Naive thymus-derived CD4-positive, alpha-beta T cell (primary cell): ENCODE measurements at regions not wholly inside any gene's neighbourhood (a gene's known extent, or its start where the extent isn't known, plus 50 kb on each side); places are given as distances from the start of the nearest gene placed in this dataset.

Experiments
- ATAC-seq: fragments of 150-1000 bp; cut with Tn5 transposase; 2 replicates; pipeline ENCODE4 v1.10.0; 2021; ENCODE audit warnings: mild to moderate bottlenecking, moderate library complexity
- CTCF ChIA-PET: fragments of 350-600 bp; sonication (Branson Sonifier 250); formaldehyde crosslinking; loops from one replicate; lab custom pipeline; 2021; ENCODE audit warnings: antibody characterized with exemption; lab: Charles Lee
- POLR2A ChIA-PET: fragments of 350-600 bp; sonication (Branson Sonifier 250); formaldehyde crosslinking; loops from one replicate; lab custom pipeline; 2021; ENCODE audit warnings: antibody characterized with exemption, inconsistent platforms; lab: Charles Lee
- DNase-seq, 9 donors: peaks; one replicate each; pipeline versions ENCODE4 v3.0.0 to v3.0.0-alpha.2; 2020 to 2022; ENCODE audit warnings: mixed read lengths in 1 of 9
- H3K27ac ChIP-seq: one replicate; pipeline ENCODE4 v1.7.0; 2013; ENCODE audit warnings: mild to moderate bottlenecking, low read depth, low read length, moderate library complexity
- H3K27me3 ChIP-seq, 2 donors: one replicate each; pipeline ENCODE4 v1.7.0; 2013; ENCODE audit warnings: low read length in 2 of 2, mild to moderate bottlenecking in 2 of 2, moderate library complexity in 2 of 2; ENCODE audit not compliant: control insufficient read depth in 2 of 2, insufficient read depth in 2 of 2
- H3K36me3 ChIP-seq, 3 experiments: 1 replicate in 2 of 3; 2 replicates in 1 of 3; pipeline ENCODE4 v1.7.0; 2013; ENCODE audit warnings: low read length in 3 of 3, mild to moderate bottlenecking in 3 of 3, moderate library complexity in 1 of 3; ENCODE audit not compliant: insufficient read depth in 3 of 3, control insufficient read depth in 2 of 3
- H3K4me1 ChIP-seq, 2 donors: one replicate each; pipeline ENCODE4 v1.7.0; 2013; ENCODE audit warnings: low read length in 2 of 2, mild to moderate bottlenecking in 2 of 2, moderate library complexity in 1 of 2; ENCODE audit not compliant: control insufficient read depth in 2 of 2, insufficient read depth in 2 of 2
- H3K4me3 ChIP-seq: 2 replicates; pipeline ENCODE4 v1.7.0; 2013; ENCODE audit warnings: mild to moderate bottlenecking, low read length
- H3K9me3 ChIP-seq, 3 experiments: 1 replicate in 2 of 3; 2 replicates in 1 of 3; pipeline ENCODE4 v1.7.0; 2013; ENCODE audit warnings: low read length in 3 of 3; ENCODE audit not compliant: control insufficient read depth in 2 of 3
- H3K27ac Mint-ChIP-seq, 9 donors: one replicate each; pipeline ENCODE4 v1.8.0; 2020 to 2022; ENCODE audit warnings: mixed read lengths in 9 of 9, mild to moderate bottlenecking in 8 of 9, moderate library complexity in 5 of 9, inconsistent platforms in 2 of 9
- H3K27me3 Mint-ChIP-seq, 5 donors: one replicate each; pipeline ENCODE4 v1.8.0; 2021 to 2022; ENCODE audit warnings: mixed read lengths in 5 of 5, mild to moderate bottlenecking in 1 of 5
- H3K36me3 Mint-ChIP-seq, 5 donors: one replicate each; pipeline ENCODE4 v1.8.0; 2020 to 2022; ENCODE audit warnings: mixed read lengths in 5 of 5, mild to moderate bottlenecking in 3 of 5, inconsistent platforms in 1 of 5
- H3K4me1 Mint-ChIP-seq, 7 donors: one replicate each; pipeline ENCODE4 v1.8.0; 2020 to 2022; ENCODE audit warnings: mixed read lengths in 7 of 7, mild to moderate bottlenecking in 3 of 7, inconsistent platforms in 1 of 7
- H3K4me3 Mint-ChIP-seq, 10 donors: one replicate each; pipeline ENCODE4 v1.8.0; 2020 to 2022; ENCODE audit warnings: mild to moderate bottlenecking in 10 of 10, mixed read lengths in 10 of 10, moderate library complexity in 6 of 10, inconsistent platforms in 2 of 10
- H3K9me3 Mint-ChIP-seq, 11 donors: one replicate each; pipeline ENCODE4 v1.8.0; 2020 to 2022; ENCODE audit warnings: mixed read lengths in 11 of 11, mild to moderate bottlenecking in 4 of 11, inconsistent platforms in 1 of 11, moderate library complexity in 1 of 11
- intact Hi-C, 2 donors: fragments of 100-400 bp; cut with micrococcal nuclease; formaldehyde crosslinking; loops; one replicate each; pipeline ENCODE4 v1.15.1; 2023

GRCh38 chr6:157762636-157763035 is 60.4 kb upstream of the SNX9 start:
- Histone ChIP-seq H3K36me3 (no peaks in the 10 kb centered on the region), H3K4me3 (no peak overlapping the region), H3K27ac (no peak overlapping the region), H3K27me3 (no peaks in the 10 kb centered on the region), H3K4me1 (peaks cover 27 to 55% of the 10 kb centered on the region in 2 donors), H3K9me3 (no peaks in the 10 kb centered on the region)
- peaks cover 0 to 3% (median 0%) of the 10 kb centered on the region in 11 donors for H3K9me3 Mint-ChIP-seq
- H3K4me3 Mint-ChIP-seq: peak overlapping the region; percentile 22 to 67 (median 48)
- peaks cover 0 to 6% (median 0%) of the 10 kb centered on the region in 5 donors for H3K36me3 Mint-ChIP-seq
- H3K4me1 Mint-ChIP-seq: peaks cover 42 to 89% (median 73%) of the 10 kb centered on the region in 7 donors
- intact Hi-C loops: loop anchor here (1.0 to 10.0 kb wide), 7 partner anchors 18 to 1092 kb away; partner anchors contain the start of gene TMEM242 (in 1 of the 2)
- peak in 5 of 9 donors; percentile 29 to 52 (median 41) for DNase-seq
- H3K27me3 Mint-ChIP-seq: peaks cover 0 to 36% (median 0%) of the 10 kb centered on the region in 5 donors
- H3K27ac Mint-ChIP-seq: peak overlapping the region; percentile 52 to 99 (median 87)
- CTCF ChIA-PET: interaction anchor here (0.7 to 6.6 kb wide), 10 partner anchors 9 to 264 kb away, joined by 3 to 53 read pairs (median 4); no protein-coding TSS in a partner anchor
- POLR2A ChIA-PET: interaction anchor here (0.6 to 1.4 kb wide), 6 partner anchors 90 to 900 kb away, joined by 3 to 5 read pairs (median 4); no protein-coding TSS in a partner anchor
- no peak for ATAC-seq

GRCh38 chr6:157763129-157763903 is 59.7 kb upstream of the SNX9 start:
- DNase-seq (peak in 1 of 9 donors; percentile 54), ATAC-seq (no peak)
- Histone ChIP-seq H3K4me3 (peak overlapping the region; percentile 33), H3K27me3 (no peaks in the 10 kb centered on the region), H3K36me3 (no peaks in the 10 kb centered on the region), H3K27ac (peak overlapping the region; percentile 56), H3K9me3 (no peaks in the 10 kb centered on the region), H3K4me1 (peaks cover 27 to 62% of the 10 kb centered on the region in 2 donors)
- intact Hi-C loops: loop anchor here (1.0 to 10.0 kb wide), 7 partner anchors 17 to 1091 kb away; partner anchors contain the start of gene TMEM242 (in 1 of the 2)
- Mint-ChIP-seq H3K36me3 (peaks cover 0 to 6% (median 0%) of the 10 kb centered on the region in 5 donors), H3K9me3 (peaks cover 0 to 3% (median 0%) of the 10 kb centered on the region in 11 donors), H3K4me3 (peak overlapping the region; percentile 71 to 84 (median 78)), H3K27me3 (peaks cover 0 to 32% (median 0%) of the 10 kb centered on the region in 5 donors), H3K27ac (peak overlapping the region; percentile 90 to 99 (median 96)), H3K4me1 (peaks cover 40 to 89% (median 73%) of the 10 kb centered on the region in 7 donors)
- POLR2A ChIA-PET: interaction anchor here (0.6 to 2.6 kb wide), 13 partner anchors 8 to 126 kb away, joined by 3 to 18 read pairs (median 4); no protein-coding TSS in a partner anchor
- CTCF ChIA-PET: interaction anchor here (0.6 to 6.6 kb wide), 15 partner anchors 7 to 263 kb away, joined by 3 to 53 read pairs (median 3); no protein-coding TSS in a partner anchor

GRCh38 chr6:157763904-157764177 is 59.2 kb upstream of the SNX9 start:
- POLR2A ChIA-PET: interaction anchor here (0.6 to 2.6 kb wide), 12 partner anchors 9 to 125 kb away, joined by 3 to 18 read pairs (median 4); no protein-coding TSS in a partner anchor
- DNase-seq (no peak), ATAC-seq (peak; percentile 0)
- Mint-ChIP-seq H3K9me3 (peaks cover 0 to 4% (median 0%) of the 10 kb centered on the region in 11 donors), H3K27ac (peak overlapping the region; percentile 90 to 99 (median 96)), H3K4me1 (peaks cover 39 to 88% (median 72%) of the 10 kb centered on the region in 7 donors), H3K36me3 (peaks cover 0 to 6% (median 0%) of the 10 kb centered on the region in 5 donors), H3K4me3 (peak overlapping the region; percentile 71 to 84 (median 78)), H3K27me3 (peaks cover 0 to 30% (median 0%) of the 10 kb centered on the region in 5 donors)
- H3K27ac ChIP-seq: peak overlapping the region; percentile 56
- peak overlapping the region; percentile 33 for H3K4me3 ChIP-seq
- intact Hi-C loops: loop anchor here (1.0 to 10.0 kb wide), 20 partner anchors 8 to 1091 kb away; partner anchors contain the start of genes SYNJ2 (in 1 of the 2), TMEM242 (in 1 of the 2) and ZDHHC14 (in 1 of the 2)
- CTCF ChIA-PET: interaction anchor here (0.6 to 6.6 kb wide), 9 partner anchors 8 to 1502 kb away, joined by 3 to 53 read pairs (median 4); no protein-coding TSS in a partner anchor
- H3K9me3 ChIP-seq: no peaks in the 10 kb centered on the region
- no peaks in the 10 kb centered on the region for H3K36me3 ChIP-seq
- peaks cover 27 to 62% of the 10 kb centered on the region in 2 donors for H3K4me1 ChIP-seq
- no peaks in the 10 kb centered on the region for H3K27me3 ChIP-seq

- ChIA-PET CTCF (interaction anchor here (0.6 to 6.6 kb wide), 8 partner anchors 8 to 1503 kb away, joined by 3 to 53 read pairs (median 4); no protein-coding TSS in a partner anchor), POLR2A (interaction anchor here (0.6 to 2.6 kb wide), 12 partner anchors 9 to 121 kb away, joined by 3 to 18 read pairs (median 4); no protein-coding TSS in a partner anchor)
- DNase-seq: peak; percentile 58 to 96 (median 93)
- Mint-ChIP-seq H3K9me3 (peaks cover 0 to 4% (median 0%) of the 10 kb centered on the region in 11 donors), H3K4me3 (peak overlapping the region; percentile 71 to 84 (median 78)), H3K27ac (peak overlapping the region; percentile 90 to 99 (median 96)), H3K36me3 (peaks cover 0 to 7% (median 0%) of the 10 kb centered on the region in 5 donors), H3K4me1 (peaks cover 43 to 91% (median 75%) of the 10 kb centered on the region in 7 donors), H3K27me3 (peaks cover 0 to 31% (median 0%) of the 10 kb centered on the region in 5 donors)
- Histone ChIP-seq H3K4me1 (peaks cover 27 to 66% of the 10 kb centered on the region in 2 donors), H3K27ac (peak overlapping the region; percentile 56), H3K36me3 (no peaks in the 10 kb centered on the region), H3K4me3 (peak overlapping the region; percentile 49), H3K9me3 (no peaks in the 10 kb centered on the region), H3K27me3 (no peaks in the 10 kb centered on the region)
- ATAC-seq: peak; percentile 87
- intact Hi-C loops: loop anchor here (1.0 to 10.0 kb wide), 18 partner anchors 8 to 1090 kb away; partner anchors contain the start of genes SYNJ2 (in 1 of the 2), TMEM242 (in 1 of the 2) and ZDHHC14 (in 1 of the 2)
Observed at GRCh38 chr6:157764178-157765068, 58.6 kb upstream of the SNX9 start.

- Histone ChIP-seq H3K36me3 (no peaks in the 10 kb centered on the region), H3K27me3 (no peaks in the 10 kb centered on the region), H3K4me3 (no peak overlapping the region), H3K4me1 (peaks cover 15 to 52% of the 10 kb centered on the region in 2 donors), H3K27ac (no peak overlapping the region), H3K9me3 (no peaks in the 10 kb centered on the region)
- ATAC-seq: no peak
- no peak for DNase-seq
- H3K36me3 Mint-ChIP-seq: peaks cover 0 to 6% (median 0%) of the 10 kb centered on the region in 5 donors
- peak overlapping the region in 7 of 9 donors; percentile 76 to 96 (median 92) for H3K27ac Mint-ChIP-seq
- peaks cover 0 to 33% (median 0%) of the 10 kb centered on the region in 5 donors for H3K27me3 Mint-ChIP-seq
- peaks cover 35 to 75% (median 59%) of the 10 kb centered on the region in 7 donors for H3K4me1 Mint-ChIP-seq
- peaks cover 0 to 4% (median 0%) of the 10 kb centered on the region in 11 donors for H3K9me3 Mint-ChIP-seq
- ChIA-PET POLR2A (no interaction called here), CTCF (interaction anchor here (1.8 kb wide), 1 partner anchor 10 kb away, joined by 4 read pairs; no protein-coding TSS in a partner anchor)
- intact Hi-C loops: loop anchor here (10.0 kb wide), 3 partner anchors 712 to 1088 kb away; no protein-coding TSS in a partner anchor
- H3K4me3 Mint-ChIP-seq: peak overlapping the region in 3 of 10 donors; percentile 51 to 83 (median 74)
Observed at GRCh38 chr6:157766901-157767774, 55.9 kb upstream of the SNX9 start.
